A549 (cell line): ENCODE measurements at regions not wholly inside any gene's neighbourhood (a gene's known extent, or its start where the extent isn't known, plus 50 kb on each side); places are given as distances from the start of the nearest gene placed in this dataset.
"Not testable (repeated sequence)": the region's sequence is repeated elsewhere in the genome, so short reads cannot be mapped to it uniquely, and the experiment has no call there.

Source experiments
- ATAC-seq, 2 experiments: fragments of 200-7000 bp in 1 of 2; fragments of >200 bp in 1 of 2; cut with Nextera tagmentation in 1 of 2; cut with Tn5 transposase in 1 of 2; 3 replicates each; pipeline versions ENCODE4 v1.8.0 to v1.9.1; 2018 to 2020; ENCODE audit warnings: mild to moderate bottlenecking in 1 of 2, moderate library complexity in 1 of 2
- CTCF ChIA-PET: fragments of 300-600 bp; sonication (Branson Sonifier 250); formaldehyde crosslinking; extraction: SDS; loops from one replicate; lab custom pipeline; 2021; ENCODE audit warnings: antibody characterized with exemption, inconsistent platforms; lab: Yijun Ruan, JAX
- POLR2A ChIA-PET: fragments of 350-600 bp; formaldehyde crosslinking; extraction: SDS; loops from one replicate; lab custom pipeline; 2021; ENCODE audit warnings: antibody characterized with exemption, inconsistent platforms; lab: Yijun Ruan, JAX
- DNase-seq, 2 experiments: peaks; one replicate each; pipeline versions ENCODE4 v3.0.0 to v3.0.0-alpha.2; 2011 to 2016; ENCODE audit warnings: low read depth in 1 of 2, low spot score in 1 of 2
- FAIRE-seq: peaks from 2 replicates; lab custom pipeline; 2011; peaks lifted over from hg19 to GRCh38; lab: Jason Lieb, UNC
- H3K27ac ChIP-seq, 2 experiments: fragments of >200 bp; sonication (Bioruptor Twin); formaldehyde crosslinking; 3 replicates each; pipeline ENCODE4 v1.5.1; 2016 to 2017
- H3K4me1 ChIP-seq: fragments of >200 bp; sonication (Bioruptor Twin); formaldehyde crosslinking; 3 replicates; pipeline ENCODE4 v1.6.1; 2016
- H3K4me2 ChIP-seq: fragments of >200 bp; sonication (Bioruptor Twin); formaldehyde crosslinking; 3 replicates; pipeline ENCODE4 v1.6.1; 2016
- H3K4me3 ChIP-seq: fragments of >200 bp; sonication (Bioruptor Twin); formaldehyde crosslinking; 3 replicates; pipeline ENCODE4 v1.5.1; 2016
- H3K9me3 ChIP-seq: fragments of >200 bp; sonication (Bioruptor Twin); formaldehyde crosslinking; 3 replicates; pipeline ENCODE4 v1.6.1; 2016
- CBX2 ChIP-seq: fragments of 200-600 bp; sonication (generic); IDR thresholded peaks from 2 replicates; pipeline ENCODE4 v1.6.1; 2016; ENCODE audit warnings: low read depth, mild to moderate bottlenecking, borderline replicate concordance
- CHD2 ChIP-seq: fragments of 150-350 bp; IDR thresholded peaks from 2 replicates; pipeline ENCODE4 v1.6.1; 2014; ENCODE audit warnings: low read length; ENCODE audit not compliant: partially characterized antibody
- EHF ChIP-seq: fragments of 250-450 bp; sonication (Bioruptor Pico); IDR thresholded peaks from 2 replicates; pipeline ENCODE4 v1.5.0; 2020; ENCODE audit warnings: mild to moderate bottlenecking
- EHMT2 ChIP-seq: fragments of 200-600 bp; sonication (generic); IDR thresholded peaks from 2 replicates; pipeline ENCODE4 v1.6.1; 2016; ENCODE audit warnings: antibody characterized with exemption, low read depth, mild to moderate bottlenecking, moderate library complexity
- EP300 ChIP-seq, 2 experiments: fragments of >200 bp; sonication (Bioruptor Twin); formaldehyde crosslinking; IDR thresholded peaks; 2 replicates in 1 of 2; 3 replicates in 1 of 2; pipeline ENCODE4 v1.6.1; 2016 to 2017
- FOSB ChIP-seq: fragments of 250-450 bp; sonication (Bioruptor Pico); IDR thresholded peaks from 2 replicates; pipeline ENCODE4 v1.5.0; 2020; ENCODE audit warnings: mild to moderate bottlenecking, moderate library complexity
- FOXS1 ChIP-seq: fragments of 250-450 bp; sonication (Bioruptor Pico); IDR thresholded peaks from 2 replicates; pipeline ENCODE4 v1.5.0; 2020; ENCODE audit warnings: mild to moderate bottlenecking, moderate library complexity
- HOXA7 ChIP-seq: fragments of 250-450 bp; sonication (Bioruptor Pico); IDR thresholded peaks from 2 replicates; pipeline ENCODE4 v1.5.0; 2020; ENCODE audit warnings: mild to moderate bottlenecking, moderate library complexity
- HOXB13 ChIP-seq: fragments of 250-450 bp; sonication (Bioruptor Pico); IDR thresholded peaks from 2 replicates; pipeline ENCODE4 v1.5.0; 2020; ENCODE audit warnings: low read depth, mild to moderate bottlenecking, moderate library complexity
- HOXB5 ChIP-seq: fragments of 250-450 bp; sonication (Bioruptor Pico); IDR thresholded peaks from 2 replicates; pipeline ENCODE4 v1.5.0; 2020; ENCODE audit warnings: mild to moderate bottlenecking, moderate library complexity
- JUN ChIP-seq, 2 experiments: fragments of >200 bp; sonication (Bioruptor Twin); formaldehyde crosslinking; IDR thresholded peaks; 2 replicates in 1 of 2; 3 replicates in 1 of 2; pipeline ENCODE4 v1.6.1; 2016 to 2017
- JUNB ChIP-seq: fragments of >200 bp; sonication (Bioruptor Twin); formaldehyde crosslinking; IDR thresholded peaks from 2 replicates; pipeline ENCODE4 v1.6.1; 2016
- KDM1A ChIP-seq: fragments of 200-600 bp; sonication (generic); IDR thresholded peaks from 2 replicates; pipeline ENCODE4 v1.6.1; 2016; ENCODE audit warnings: low read depth, mild to moderate bottlenecking
- NFE2L2 ChIP-seq: fragments of 150-350 bp; conservative IDR thresholded peaks from 2 replicates; pipeline ENCODE4 v1.6.1; 2014; ENCODE audit warnings: low read length
- NPAS2 ChIP-seq: fragments of 250-450 bp; sonication (Bioruptor Pico); IDR thresholded peaks from 2 replicates; pipeline ENCODE4 v1.8.0; 2022; ENCODE audit warnings: mild to moderate bottlenecking, moderate library complexity, borderline replicate concordance
- NR3C1 ChIP-seq: fragments of >200 bp; sonication (Bioruptor Twin); formaldehyde crosslinking; IDR thresholded peaks from 3 replicates; pipeline ENCODE4 v1.6.1; 2017
- PHF8 ChIP-seq: fragments of 200-600 bp; sonication (generic); IDR thresholded peaks from 2 replicates; pipeline ENCODE4 v1.6.1; 2016; ENCODE audit warnings: low read depth, mild to moderate bottlenecking, antibody characterized with exemption, moderate library complexity, borderline replicate concordance
- RARB ChIP-seq: fragments of 250-450 bp; sonication (Bioruptor Pico); IDR thresholded peaks from 2 replicates; pipeline ENCODE4 v1.8.0; 2021; ENCODE audit warnings: mild to moderate bottlenecking, moderate library complexity
- REST ChIP-seq: fragments of 200-600 bp; sonication (generic); IDR thresholded peaks from 2 replicates; pipeline ENCODE4 v1.6.1; 2016; ENCODE audit warnings: antibody characterized with exemption, mild to moderate bottlenecking, moderate library complexity
- RFX5 ChIP-seq: fragments of 450-650 bp; IDR thresholded peaks from 2 replicates; pipeline ENCODE4 v1.7.1; 2014; ENCODE audit warnings: antibody characterized with exemption, mild to moderate bottlenecking, moderate library complexity
- SMC3 ChIP-seq: fragments of >200 bp; sonication (Bioruptor Twin); formaldehyde crosslinking; IDR thresholded peaks from 3 replicates; pipeline ENCODE4 v1.6.1; 2018; ENCODE audit warnings: inconsistent platforms
- ZC3H11A ChIP-seq: fragments of 450-650 bp; IDR thresholded peaks from 2 replicates; pipeline ENCODE4 v1.6.1; 2014; ENCODE audit warnings: antibody characterized with exemption, mild to moderate bottlenecking
- ZFP36 ChIP-seq: fragments of 450-650 bp; IDR thresholded peaks from 2 replicates; pipeline ENCODE4 v1.6.1; 2014; ENCODE audit warnings: borderline replicate concordance; ENCODE audit not compliant: partially characterized antibody
- ZNF302 ChIP-seq: fragments of 250-450 bp; sonication (Bioruptor Pico); IDR thresholded peaks from 2 replicates; pipeline ENCODE4 v1.9.0; 2021; ENCODE audit warnings: inconsistent platforms, mild to moderate bottlenecking, moderate library complexity
- ZSCAN20 ChIP-seq: fragments of 250-450 bp; sonication (Bioruptor Pico); IDR thresholded peaks from 2 replicates; pipeline ENCODE4 v1.8.0; 2022; ENCODE audit warnings: mild to moderate bottlenecking, moderate library complexity
- WGBS: methylation state at CpG from one replicate; pipeline ENCODE4 v1.1.6; 2017; ENCODE audit errors: missing lambda C conversion rate; 5-methylcytosine and 5-hydroxymethylcytosine counted together
- TF ChIP-seq, protein P1 (sequence below): fragments of >200 bp; sonication (Bioruptor Twin); formaldehyde crosslinking; IDR thresholded peaks from 2 replicates; pipeline ENCODE4 v1.6.1; 2016
- TF ChIP-seq, protein P2 (sequence below): IDR thresholded peaks from 2 replicates; pipeline ENCODE4 v1.6.1; 2012; ENCODE audit warnings: low read depth, borderline replicate concordance
- TF ChIP-seq, protein P3 (sequence below): IDR thresholded peaks from 2 replicates; pipeline ENCODE4 v1.6.1; 2012

GRCh38 chr18:14965553-14965952, 217.6 kb downstream of the ANKRD30B start:
- DNase-seq = no peak
- CTCF ChIA-PET = no interaction called here
- 29% methylated on average over 11 of the region's 11 CpGs for WGBS
- no peak overlapping the region for H3K4me2 ChIP-seq
- POLR2A ChIA-PET = no interaction called here
- no peak for ATAC-seq
- no peak for FAIRE-seq
- no peak overlapping the region for H3K27ac ChIP-seq
- H3K4me1 ChIP-seq = no peaks in the 10 kb centered on the region
- no peak for TF ChIP-seq FOXS1 (CRISPR knock-in tag)
- TF ChIP-seq NR3C1 = no peak
- TF ChIP-seq NPAS2 (CRISPR knock-in tag) = no peak
- TF ChIP-seq ZC3H11A = no peak
- no peak for TF ChIP-seq KDM1A
- TF ChIP-seq, protein P1, sequence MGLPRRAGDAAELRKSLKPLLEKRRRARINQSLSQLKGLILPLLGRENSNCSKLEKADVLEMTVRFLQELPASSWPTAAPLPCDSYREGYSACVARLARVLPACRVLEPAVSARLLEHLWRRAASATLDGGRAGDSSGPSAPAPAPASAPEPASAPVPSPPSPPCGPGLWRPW = no peak
- TF ChIP-seq NFE2L2 = no peak
- TF ChIP-seq JUNB = no peak
- no peak for TF ChIP-seq PHF8
- TF ChIP-seq RFX5 = no peak
- no peak for TF ChIP-seq CHD2
- TF ChIP-seq REST = no peak
- no peak for TF ChIP-seq RARB (CRISPR knock-in tag)
- no peak for TF ChIP-seq HOXB5 (CRISPR knock-in tag)
- no peak for TF ChIP-seq FOSB (CRISPR knock-in tag)
- no peak overlapping the region for H3K4me3 ChIP-seq
- H3K9me3 ChIP-seq = no peaks in the 10 kb centered on the region

DNA sequence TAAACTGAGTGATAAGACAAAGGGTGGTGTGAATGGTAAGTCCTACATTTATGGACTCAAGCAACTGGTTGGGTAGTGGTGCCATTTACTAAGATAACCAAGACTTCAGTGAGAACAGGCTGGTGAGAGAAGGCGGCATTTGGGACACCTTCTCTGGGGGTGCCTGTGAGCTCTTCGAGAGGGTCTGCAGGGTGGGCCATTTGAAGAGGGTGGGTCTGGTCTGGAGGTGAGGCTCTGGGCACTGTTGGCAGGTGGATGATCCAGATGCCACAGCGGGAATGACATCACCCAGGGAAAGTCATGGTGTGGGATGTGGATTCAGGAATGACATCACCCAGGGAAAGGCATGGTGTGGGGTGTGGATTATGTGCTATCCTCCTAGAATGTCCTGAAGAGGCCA, 219.3 kb downstream of the ANKRD30B start:
- H3K27ac ChIP-seq, H3K4me3 ChIP-seq, H3K4me2 ChIP-seq, POLR2A ChIA-PET, ATAC-seq, FAIRE-seq, CTCF ChIA-PET, H3K9me3 ChIP-seq, DNase-seq, H3K4me1 ChIP-seq: not testable (repeated sequence)
- 18% methylated on average over 3 of the region's 3 CpGs for WGBS

DNA sequence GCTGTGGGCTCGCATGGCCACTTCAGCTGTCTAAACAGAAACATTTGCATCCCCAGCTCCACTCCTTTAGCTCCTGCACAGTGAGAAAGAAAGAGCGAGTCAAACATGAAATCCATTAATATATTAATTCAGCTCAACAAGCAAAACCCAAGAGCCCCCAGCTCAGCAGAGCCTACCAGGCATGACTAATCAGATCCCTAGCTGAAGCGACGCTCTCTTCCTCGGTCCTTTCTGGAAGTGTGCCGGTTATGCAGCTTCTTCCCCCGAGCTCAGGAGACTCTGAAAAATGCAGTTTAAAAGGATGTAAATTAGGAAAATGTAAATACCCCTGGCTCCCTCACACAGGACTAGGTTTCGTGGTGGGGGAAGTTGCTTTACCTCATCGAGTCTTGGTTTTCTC, 221.5 kb downstream of the ANKRD30B start:
- H3K4me3 ChIP-seq = no peak overlapping the region
- CTCF ChIA-PET = no interaction called here
- DNase-seq (no peak), ATAC-seq (no peak), FAIRE-seq (no peak)
- TF ChIP-seq ZFP36 (no peak), HOXA7 (CRISPR knock-in tag) (no peak), ZSCAN20 (CRISPR knock-in tag) (no peak), ZNF302 (CRISPR knock-in tag) (no peak), HOXB13 (CRISPR knock-in tag) (no peak), JUN (IDR thresholded peaks at IDR 0.05) (no peak), EHF (no peak), EP300 (IDR thresholded peaks at IDR 0.05) (no peak), CBX2 (no peak), RARB (CRISPR knock-in tag) (no peak), EHMT2 (no peak), JUNB (no peak), SMC3 (no peak)
- TF ChIP-seq, protein P2, sequence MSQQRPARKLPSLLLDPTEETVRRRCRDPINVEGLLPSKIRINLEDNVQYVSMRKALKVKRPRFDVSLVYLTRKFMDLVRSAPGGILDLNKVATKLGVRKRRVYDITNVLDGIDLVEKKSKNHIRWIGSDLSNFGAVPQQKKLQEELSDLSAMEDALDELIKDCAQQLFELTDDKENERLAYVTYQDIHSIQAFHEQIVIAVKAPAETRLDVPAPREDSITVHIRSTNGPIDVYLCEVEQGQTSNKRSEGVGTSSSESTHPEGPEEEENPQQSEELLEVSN = no peak
- TF ChIP-seq, protein P3, sequence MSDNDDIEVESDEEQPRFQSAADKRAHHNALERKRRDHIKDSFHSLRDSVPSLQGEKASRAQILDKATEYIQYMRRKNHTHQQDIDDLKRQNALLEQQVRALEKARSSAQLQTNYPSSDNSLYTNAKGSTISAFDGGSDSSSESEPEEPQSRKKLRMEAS = no peak
- no peaks in the 10 kb centered on the region for H3K9me3 ChIP-seq
- WGBS = 4% methylated on average over 8 of the region's 9 CpGs
- POLR2A ChIA-PET = no interaction called here
- H3K27ac ChIP-seq = no peak overlapping the region
- no peak overlapping the region for H3K4me2 ChIP-seq
- H3K4me1 ChIP-seq = no peaks in the 10 kb centered on the region
